VCaP (cell line): ENCODE measurements at regions not wholly inside any gene's neighbourhood (a gene's known extent, or its start where the extent isn't known, plus 50 kb on each side); places are given as distances from the start of the nearest gene placed in this dataset.

Experiments
- H3K27ac ChIP-seq: fragments of 450-650 bp; 2 replicates; pipeline ENCODE4 v1.5.1; 2017
- CTCF ChIP-seq: fragments of 450-650 bp; conservative IDR thresholded peaks from 2 replicates; pipeline ENCODE4 v1.5.1; 2017; ENCODE audit warnings: mild to moderate bottlenecking, moderate library complexity

GRCh38 chr20:17827759-17828559, 128.2 kb downstream of the BANF2 start:
- H3K27ac ChIP-seq: no peak overlapping the region
- TF ChIP-seq CTCF: no peak

DNA sequence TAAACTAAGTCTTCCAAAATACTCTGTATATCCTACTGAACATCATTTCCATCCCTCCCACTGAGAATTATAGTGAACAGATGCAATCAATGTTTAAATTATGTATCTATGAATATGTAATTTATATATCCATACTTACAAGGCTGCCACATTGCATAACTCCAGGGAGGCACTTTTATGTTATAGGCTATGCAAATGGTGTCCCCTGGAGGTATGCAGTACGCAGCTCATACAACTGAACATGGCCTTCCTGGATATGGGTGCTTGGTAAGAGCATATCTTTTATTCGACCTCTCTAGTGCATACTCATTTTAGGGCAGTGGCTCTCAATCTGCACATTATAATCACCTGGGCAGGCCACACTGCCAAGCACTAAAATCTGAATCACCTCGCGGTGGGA, 127.3 kb downstream of the BANF2 start:
- H3K27ac ChIP-seq: no peak overlapping the region
- TF ChIP-seq CTCF: no peak

GRCh38 chr20:17825960-17826843, 126.4 kb downstream of the BANF2 start:
- no peak for TF ChIP-seq CTCF
- no peak overlapping the region for H3K27ac ChIP-seq

DNA sequence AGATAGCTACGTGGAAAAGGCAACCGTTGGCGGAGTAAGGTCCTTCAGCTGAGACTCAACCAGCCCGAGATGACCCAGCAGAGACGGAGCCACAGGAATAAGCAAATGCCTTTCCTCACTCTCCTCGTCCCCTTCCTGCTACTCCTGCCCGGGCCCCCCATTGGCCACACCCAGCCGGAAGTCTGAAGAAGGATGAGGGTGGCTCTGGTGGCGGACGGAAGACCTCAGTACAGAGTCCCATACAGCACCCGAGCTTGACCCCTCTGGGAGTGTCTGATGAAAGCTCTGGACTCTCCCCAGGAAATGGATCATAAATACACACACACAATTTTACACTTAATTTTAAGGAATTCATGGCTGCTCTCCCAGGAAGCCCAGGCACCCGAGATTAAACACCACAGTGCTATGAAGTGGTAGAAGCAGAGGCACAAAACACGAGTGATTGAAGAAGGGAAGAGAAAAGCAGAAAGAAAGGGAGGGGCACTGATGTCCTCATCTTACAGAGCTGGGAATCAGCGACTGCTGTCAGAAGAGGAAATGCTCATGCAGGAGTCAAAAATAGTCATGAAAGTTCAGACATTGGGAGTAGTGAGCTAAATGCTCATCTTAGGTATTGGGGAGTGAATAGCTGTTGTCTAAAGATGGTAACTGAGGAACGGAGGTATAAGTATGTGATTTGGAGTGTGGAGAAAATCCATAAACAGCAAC, 125.6 kb downstream of the BANF2 start:
- TF ChIP-seq CTCF: no peak
- no peak overlapping the region for H3K27ac ChIP-seq

- no peak overlapping the region for H3K27ac ChIP-seq
- no peak for TF ChIP-seq CTCF
Measured at GRCh38 chr20:17824676-17825251, 125.0 kb downstream of the BANF2 start.

GRCh38 chr20:17823409-17824144, 123.8 kb downstream of the BANF2 start:
- no peak overlapping the region for H3K27ac ChIP-seq
- no peak for TF ChIP-seq CTCF
